ENCODE measurements at regions not wholly inside any gene's neighbourhood (a gene's known extent, or its start where the extent isn't known, plus 50 kb on each side); places are given as distances from the start of the nearest gene placed in this dataset.
"Not testable (repeated sequence)": the region's sequence is repeated elsewhere in the genome, so short reads cannot be mapped to it uniquely, and the experiment has no call there.

DNA sequence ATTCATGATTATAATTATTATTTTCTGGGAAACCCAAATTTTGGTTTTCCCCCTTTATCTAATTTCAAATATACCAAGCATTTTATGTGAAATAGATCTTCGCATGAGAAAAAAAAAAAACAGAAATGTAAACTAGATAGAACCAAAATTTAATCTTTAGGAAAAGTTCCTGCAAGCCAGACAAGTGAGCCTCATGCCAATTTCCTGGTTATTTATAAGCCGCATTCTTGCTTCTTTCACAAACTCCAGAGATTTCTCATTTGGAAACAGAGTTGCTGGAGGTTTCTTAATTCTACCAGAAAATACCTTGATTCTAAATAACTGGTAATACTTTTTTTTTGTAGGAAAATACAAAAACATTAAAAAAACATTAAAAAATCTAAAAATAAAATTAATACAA lies 690.4 kb upstream of the IGFBP3 start:
- no peak for DNase-seq

DNA sequence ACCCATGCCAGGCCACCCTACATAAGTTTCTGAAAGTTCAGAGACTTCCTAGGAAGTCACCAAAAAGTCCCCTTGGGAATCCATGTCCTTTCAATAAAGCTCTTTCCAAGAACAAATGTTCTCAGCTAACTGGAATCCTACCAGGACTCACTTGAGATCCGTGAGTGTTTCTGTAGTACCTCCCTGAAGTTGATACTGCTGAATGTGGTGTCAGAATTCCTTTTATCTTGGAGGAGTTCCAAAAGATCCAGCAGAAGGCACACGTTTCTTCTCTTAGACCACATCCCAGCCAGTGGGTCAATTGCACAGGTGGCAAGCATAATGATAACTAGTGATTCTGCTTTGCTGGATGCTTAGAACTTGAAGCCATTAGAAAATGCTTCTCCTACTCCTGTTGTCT lies 689.7 kb upstream of the IGFBP3 start:
- DNase-seq, result no peak

DNA sequence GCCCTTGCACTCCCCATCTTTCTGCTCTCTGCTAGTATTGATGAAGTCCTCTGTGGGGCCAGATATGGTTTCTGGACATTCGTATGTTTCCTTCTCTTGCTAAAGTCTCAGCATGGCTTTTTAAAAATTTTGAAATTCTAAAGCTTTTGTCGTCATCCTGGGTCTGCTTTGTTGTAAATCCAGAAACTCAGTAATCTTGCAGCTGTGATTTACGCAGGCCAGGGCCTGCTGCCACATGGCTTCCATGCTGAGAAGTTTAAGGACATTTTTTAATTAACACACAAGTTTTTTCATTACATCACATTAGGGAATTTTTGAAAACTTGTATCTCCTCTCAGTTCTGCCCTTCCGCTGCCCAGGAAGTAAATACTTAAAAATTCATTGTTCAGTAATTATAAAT lies 686.1 kb upstream of the IGFBP3 start:
- no peak for DNase-seq

DNA sequence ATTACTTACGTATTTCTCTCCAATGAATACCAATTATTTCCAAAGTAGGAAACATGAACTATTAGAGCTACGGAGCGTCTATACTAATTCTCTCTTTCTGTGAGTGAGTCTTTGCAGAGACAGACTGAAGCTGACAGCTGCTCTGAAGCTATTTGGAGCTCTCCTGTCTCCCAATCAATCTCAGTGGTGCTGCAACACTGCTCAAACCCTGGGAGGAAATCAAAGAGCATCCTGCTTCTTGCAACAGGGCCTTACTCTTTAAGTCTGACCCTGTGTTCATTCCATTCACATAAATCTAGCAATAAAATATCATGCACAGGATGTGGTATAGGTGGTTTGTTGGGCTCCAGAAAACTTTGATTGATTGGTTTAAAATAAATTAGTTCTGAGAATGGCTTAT lies 685.7 kb upstream of the IGFBP3 start:
- DNase-seq, result no peak

DNA sequence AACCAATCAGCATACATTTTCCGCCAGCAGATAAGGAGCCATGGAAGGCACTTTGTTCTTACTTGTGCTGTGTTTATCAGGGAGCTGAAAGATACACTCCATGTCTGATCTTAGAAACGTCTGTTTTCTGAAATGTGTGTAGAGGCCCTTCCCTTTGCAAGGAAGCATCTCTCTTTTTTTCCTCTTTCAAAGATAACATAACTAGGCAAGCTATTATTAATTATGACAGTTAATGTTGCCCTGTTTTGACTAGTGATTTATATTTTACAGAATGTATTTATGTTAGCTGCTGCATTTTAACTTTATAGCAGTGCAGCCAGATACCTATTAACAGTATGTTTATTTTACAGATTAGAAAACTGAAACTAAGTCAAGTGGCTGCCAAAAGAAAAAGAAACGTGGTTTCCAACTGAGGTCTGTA lies 683.2 kb upstream of the IGFBP3 start:
- DNase-seq, result no peak

DNA sequence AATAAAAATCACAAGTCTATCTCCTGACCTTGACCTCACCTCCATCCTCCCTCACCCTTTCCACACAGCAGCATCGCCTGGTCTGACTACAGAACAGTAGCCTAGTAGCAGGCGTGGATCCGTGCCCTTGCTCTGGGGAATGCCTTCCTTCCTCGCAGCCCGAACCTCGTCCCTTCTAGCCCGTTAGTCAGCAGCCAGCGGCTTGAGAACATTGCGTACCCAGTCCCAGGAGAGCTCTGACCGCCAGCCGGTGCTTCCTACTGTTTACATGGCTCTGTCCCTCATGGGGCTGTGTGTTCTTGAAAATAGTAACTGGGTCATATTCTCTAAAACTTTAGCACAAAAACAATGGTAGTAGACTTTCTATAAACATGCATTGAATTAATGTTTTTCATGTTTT lies 682.7 kb upstream of the IGFBP3 start:
- DNase-seq, result no peak

DNA sequence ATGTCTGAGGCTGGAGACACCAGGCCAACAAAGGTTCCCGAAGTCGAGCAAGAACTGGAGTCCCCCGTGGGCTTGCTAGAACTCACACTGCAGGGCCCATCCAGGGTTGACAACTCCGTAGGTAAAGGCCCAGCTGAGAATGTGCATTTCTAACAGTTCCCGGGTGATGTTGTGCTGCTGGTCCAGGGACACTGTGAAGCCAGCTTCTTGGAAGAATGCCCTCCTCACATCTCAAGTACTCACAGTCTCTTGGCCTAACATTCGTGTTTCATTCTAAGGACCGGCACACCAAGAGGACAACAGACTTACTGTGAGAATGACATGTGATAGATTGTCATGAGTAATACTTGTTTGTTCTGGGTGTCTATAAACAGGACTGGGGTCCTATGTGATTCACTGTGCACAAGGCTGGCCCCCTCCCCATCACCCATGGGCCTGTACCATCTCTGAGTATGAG lies 682.3 kb upstream of the IGFBP3 start:
- DNase-seq, result no peak

DNA sequence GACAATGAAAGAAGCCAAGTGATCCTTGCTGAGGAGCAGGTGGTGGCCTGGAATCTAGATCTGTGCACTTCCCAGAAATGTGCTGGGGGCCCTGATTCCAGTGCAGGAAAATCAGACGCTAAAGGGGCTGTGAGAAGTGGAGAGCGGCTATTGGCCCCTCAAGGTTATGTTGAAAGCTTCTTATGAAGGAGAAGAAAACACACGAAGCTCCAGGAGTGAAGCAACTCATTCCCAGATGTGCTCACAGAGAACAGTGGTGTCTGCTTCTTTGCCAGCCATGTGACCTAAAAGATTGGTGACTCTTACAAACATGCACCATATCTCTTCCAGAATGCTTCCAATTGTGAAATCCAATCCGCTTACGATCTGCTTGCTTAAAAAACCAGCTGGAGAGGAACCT lies 679.3 kb upstream of the IGFBP3 start:
- no peak for DNase-seq

DNA sequence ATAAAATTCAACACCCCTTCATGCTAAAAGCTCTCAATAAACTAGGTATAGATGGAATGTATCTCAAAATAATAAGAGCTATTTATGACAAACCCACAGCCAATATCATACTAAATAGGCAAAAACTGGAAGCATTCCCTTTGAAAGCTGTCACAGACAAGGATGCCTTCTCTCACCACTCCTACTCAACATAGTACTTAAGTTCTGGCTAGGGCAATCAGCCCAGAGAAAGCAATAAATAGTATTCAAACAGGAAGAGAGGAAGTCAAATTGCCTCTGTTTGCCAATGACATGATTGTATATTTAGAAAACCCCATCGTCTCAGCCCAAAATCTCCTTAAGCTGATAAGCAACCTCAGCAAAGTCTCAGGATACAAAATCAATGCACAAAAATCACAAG lies 673.8 kb upstream of the IGFBP3 start:
- not testable (repeated sequence) for DNase-seq

DNA sequence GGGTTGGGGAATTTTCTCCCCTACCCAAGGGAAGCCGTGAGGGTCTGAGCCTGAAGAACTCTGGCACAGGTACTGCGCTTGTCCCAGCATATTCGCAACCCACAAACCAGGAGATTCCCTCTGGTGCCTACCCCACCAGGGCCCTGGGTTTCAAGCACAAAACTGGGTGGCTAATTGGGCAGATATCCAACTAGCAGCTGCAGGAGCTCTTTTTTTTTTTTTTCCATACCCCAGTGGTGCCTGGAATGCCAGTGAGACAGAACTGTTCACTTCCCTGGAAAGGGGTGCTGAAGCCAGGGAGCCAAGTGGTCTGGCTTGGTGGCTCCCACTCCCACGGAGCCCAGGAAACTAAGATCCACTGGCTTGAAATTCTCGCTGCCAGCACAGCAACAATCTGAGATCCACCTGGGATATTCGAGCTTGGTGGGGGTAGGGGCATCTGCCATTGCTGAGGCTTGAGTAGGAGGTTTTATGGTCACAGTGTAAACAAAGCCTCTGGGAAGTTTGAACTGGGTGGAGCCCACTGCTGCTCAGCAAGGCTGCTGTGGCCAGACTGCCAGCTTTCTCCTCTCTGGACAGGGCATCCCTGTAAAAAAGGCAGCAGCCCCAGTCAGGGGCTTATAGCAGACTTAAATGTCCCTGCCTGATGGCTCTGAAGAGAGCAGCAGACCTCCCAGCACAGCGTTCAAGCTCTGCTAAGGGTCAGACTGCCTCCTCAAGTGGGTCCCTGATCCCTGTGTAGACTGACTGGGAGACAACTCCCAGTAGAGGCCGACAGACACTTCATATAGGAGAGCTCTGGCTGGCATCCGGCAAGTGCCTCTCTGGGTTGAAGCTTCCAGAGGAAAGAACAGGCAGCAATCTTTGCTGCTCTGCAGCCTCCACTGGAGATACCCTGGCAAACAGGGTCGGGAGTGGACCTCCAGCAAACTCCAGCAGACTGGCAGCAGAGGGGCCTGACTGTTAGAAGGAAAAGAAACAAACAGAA lies 670.1 kb upstream of the IGFBP3 start:
- DNase-seq, result not testable (repeated sequence)

DNA sequence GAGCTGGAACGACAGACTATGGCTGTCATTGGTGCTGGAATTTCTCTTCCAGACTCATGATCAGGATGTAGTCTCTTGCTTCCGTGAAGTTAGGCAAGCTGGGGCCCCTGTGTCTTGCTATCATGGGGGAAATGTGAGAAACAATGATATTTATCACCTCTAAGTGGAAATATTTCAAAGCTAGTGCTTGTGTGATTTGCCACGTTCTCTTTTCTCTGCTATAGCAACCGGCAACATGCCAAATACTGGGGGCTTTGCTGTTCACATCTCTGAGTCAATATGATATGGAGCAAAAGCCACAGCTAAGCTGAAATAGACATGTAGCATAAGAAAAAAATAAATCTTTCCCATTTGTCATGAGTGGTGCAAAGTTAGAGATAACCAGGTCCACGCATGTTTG lies 668.2 kb upstream of the IGFBP3 start:
- no peak for DNase-seq

DNA sequence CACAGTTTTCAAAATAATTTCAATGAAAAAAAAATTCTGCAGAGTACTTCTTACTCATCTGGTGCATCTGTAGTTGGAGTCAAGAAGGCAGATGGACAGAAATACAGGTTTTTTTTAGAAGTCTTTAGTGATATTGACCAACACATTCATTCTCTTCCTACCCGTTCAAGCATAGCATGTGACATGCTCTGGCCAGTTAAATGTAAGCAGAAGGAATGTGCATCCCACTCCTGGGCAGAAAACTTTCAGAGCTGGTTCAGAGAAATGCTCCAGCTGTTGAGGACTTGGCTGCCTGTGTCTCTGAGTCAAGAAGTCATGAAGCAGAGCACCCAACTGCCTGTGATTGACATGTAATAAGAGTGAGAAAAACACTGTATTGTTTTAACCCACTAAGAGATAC lies 665.3 kb upstream of the IGFBP3 start:
- DNase-seq, result no peak

DNA sequence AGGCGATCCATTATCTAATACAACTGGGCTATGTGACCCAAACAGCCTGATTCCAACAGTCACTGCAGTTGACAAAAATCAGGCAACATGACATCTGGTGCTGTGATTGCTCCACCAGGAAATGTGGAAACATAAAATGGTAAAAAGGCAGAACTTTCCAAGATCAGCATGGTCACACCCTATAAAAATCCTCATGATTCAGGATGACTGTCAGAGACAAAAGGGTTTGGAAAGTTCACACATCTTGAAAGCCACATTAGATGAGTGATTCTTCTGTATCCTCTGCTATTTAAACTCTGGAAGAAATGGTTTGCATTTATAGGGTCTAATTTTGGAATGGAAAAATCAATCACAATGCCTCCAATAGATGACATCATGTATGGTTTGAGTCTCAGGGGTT lies 662.6 kb upstream of the IGFBP3 start:
- no peak for DNase-seq

DNA sequence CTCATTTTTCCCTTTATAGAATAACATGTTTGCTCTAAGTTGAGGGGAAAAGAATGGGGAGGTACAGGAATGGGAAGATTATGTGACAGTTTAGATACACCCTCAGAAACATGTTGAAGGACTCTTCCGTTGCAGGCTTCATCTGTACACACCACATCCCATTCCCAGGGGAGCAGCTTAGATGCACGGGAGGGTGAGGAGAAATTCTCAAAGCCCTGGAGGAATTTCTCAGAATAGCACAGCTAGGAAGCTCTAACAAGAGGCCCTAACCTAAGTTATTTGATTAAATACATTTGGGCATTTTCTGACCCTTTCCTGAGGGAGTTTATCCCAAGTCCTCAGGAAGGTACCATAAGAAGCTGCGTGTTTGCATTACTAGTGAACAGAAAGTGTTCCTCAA lies 660.2 kb upstream of the IGFBP3 start:
- no peak for DNase-seq

DNA sequence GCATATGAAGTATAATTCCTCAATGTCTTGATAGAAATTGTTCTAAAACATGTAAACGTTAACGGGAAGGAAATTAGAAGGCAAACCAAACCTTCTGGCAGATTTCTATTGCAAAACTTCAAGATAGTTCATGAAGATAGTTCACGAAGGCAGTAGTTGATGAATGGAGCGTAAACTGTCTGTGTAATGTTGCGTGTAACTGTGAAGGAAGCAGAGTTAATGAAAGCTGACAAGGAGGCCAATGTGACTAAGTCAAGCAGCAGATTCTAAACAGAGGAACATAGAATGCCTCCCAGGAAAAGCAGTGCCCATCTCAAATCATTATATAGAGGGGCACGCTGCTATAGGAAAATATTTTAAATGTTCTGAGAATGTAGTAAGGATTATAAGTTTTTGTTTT lies 659.7 kb upstream of the IGFBP3 start:
- no peak for DNase-seq

DNA sequence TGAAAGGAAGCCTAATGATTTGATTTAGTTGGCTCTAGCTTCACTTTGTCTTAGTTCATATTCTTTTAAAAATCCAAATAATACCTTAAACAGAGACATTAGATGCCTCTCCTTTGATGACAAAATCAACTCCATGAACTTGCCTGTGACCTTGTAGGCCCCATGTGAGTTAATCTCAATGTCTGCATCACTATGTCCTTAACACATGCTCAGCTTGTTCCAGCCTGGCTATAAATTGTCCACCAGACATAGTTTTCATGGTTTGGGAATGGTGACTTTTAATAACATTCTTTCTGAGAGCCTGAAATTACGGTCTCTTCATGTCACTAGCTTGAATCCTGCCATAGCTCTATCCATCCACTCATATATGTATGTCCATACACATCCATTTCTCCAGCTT lies 656.3 kb upstream of the IGFBP3 start:
- no peak for DNase-seq

DNA sequence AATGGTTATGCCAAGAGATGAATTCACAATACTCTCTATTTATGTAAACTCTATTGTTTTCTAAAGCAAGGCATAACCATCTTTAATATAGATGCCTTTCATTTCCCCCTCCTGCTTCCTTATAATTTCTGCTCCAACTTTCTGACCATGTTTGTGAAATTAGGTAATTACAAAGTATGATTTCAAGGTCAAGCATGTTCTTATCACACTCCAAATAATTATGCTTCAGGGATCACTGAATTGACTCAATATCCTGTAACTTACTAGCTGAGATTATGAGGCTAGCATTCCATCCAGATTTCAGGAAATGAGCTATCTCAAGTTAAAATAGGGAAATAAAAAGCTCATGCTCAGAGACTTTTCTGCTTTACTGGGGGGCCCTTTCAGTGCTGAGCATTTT lies 655.9 kb upstream of the IGFBP3 start:
- no peak for DNase-seq

DNA sequence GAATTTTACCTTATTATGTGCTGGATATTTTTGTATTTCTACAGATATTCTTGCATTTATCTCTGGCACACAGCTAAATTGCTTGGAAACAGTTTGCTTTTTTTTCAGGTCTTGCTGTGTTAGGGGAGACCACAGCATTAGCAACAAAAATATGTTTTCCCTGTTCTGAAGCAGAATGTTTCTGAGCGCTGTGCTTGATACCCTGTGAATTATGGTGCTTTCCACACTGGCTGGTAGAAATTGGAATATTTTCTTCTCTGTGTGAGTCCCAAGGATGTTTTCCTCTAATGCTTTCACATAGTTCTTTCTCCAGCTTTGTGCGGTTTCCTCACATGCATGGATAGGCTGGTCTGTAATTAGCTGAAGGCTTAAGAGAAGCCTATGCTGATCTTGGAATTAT lies 651.6 kb upstream of the IGFBP3 start:
- DNase-seq, result no peak

DNA sequence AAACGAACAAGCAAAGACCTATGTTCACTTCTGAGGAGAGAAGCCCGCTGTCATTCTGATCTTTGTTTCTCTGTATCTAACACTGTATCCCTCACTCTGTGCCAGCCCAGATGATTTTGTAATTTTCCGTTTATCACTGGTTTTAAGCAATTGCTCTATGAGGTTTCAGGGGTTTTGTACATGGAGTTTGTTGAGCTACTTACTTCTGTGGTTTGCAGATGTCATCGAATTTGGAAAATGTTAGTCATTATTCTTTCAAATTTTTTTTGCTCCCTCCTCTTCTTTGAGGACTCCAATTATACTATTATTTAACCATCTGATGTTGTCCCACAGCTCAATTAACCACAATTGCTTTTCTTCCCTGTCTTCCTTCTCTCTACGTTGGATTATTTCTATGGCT lies 650.9 kb upstream of the IGFBP3 start:
- no peak for DNase-seq

DNA sequence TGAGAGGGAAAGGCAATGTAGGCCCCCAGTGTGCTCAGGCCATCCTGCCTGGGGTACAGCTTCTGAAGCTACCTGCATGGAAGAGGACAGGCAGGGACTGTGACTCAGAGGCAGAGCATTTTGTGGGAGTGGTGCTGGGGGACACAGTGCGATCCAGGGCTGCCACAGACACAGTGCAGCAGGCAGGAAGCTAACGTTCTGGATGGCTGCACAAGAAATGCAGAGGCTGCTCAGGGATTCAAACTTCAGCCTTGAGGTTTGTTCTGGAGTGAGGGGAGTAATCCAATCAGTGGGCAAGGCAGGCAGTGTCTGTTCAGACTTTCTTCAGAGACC lies 648.0 kb upstream of the IGFBP3 start:
- no peak for DNase-seq

DNA sequence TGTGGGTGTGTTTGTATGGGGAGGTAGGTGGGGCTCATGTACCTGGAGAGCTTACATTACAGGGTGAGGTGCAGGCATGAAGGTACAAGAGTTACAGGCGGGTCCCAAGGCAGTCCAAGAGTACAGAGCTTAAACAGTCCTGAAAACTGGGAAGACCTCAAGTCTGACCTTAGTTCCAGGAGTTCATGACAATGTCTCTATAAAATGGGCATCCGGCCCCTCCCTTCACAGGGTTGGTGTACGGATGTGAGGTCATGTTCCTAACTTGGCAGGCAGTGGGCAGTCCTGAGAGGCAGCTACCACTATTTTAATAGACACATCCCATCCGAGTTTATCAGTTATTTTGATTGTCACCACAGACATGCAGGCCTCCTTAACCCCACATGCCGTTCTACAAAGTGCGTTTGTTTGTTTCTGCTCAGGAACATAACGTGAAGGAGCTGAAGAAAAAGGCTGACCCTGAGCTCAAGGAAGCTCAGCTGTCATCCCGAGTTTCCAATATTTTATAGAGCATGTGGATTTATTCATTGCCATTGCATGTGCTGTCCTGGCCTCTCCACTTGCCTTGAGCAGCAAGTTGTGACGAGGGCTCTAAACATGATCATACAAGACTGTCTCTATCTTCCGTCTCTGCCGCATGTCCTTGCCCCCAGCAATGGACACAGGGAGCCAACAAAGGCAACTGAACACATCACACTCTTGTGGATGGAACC lies 647.5 kb upstream of the IGFBP3 start:
- no peak for DNase-seq

DNA sequence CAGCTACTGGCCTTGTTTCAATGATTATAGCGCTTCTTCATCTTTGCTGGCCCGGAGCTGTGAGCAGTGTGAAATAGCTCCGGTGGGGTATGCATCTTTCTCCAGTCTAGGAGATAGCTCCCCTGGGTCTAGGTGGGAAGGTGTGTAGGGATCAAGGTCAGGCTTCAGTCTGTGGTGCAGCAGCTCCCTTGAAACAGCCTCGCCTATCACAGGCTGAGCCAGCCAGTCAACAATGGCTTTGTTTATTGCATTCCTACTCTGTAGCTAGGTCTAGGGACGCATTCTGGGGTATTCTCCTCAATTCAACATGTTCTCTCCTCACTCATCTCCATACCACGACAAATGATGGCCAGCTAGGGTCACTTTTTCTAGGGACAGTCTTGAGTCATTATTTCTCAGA lies 646.8 kb upstream of the IGFBP3 start:
- no peak for DNase-seq

DNA sequence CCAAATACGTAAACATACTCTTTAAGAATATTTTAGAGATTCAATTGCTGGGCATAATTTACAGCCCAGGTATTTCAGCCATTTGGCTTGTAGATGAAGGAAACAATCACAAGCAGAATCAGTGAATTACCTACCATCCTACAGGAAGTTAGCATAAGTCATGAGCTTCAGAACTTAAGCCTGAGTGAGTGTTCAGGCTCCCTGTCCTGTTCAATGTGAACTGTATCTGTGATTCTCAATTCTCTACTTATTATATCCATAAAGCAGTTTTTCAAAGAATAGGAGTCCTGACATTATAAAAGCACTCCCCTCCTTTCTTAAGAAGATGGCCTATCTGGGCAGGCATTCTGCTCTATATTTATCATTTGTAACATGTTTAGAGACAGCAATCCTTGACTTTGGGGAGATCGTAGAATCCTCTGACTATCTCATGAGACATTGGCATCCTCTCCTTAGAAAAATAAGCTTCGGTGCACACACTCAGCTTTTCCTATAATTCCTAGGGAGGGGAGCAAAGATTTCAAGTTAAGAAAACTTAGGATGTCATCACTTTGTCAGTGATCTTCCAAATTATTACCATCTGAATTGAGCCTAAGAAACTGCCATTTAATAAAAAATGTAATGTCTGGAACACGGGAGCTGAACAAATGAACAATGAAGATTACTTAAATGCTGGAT lies 645.2 kb upstream of the IGFBP3 start:
- no peak for DNase-seq

All from activated T-cell treated with anti-CD3 and anti-CD28 coated beads, Interleukin-2, amount 50 U/mL, for 48 hours (primary cell).